H1 (cell line): ENCODE measurements at regions not wholly inside any gene's neighbourhood (a gene's known extent, or its start where the extent isn't known, plus 50 kb on each side); places are given as distances from the start of the nearest gene placed in this dataset.

Experiments used
- CTCF ChIA-PET: fragments of 300-600 bp; sonication (Branson Sonifier 250); formaldehyde crosslinking; loops from one replicate; lab custom pipeline; 2021; ENCODE audit not compliant: partially characterized antibody; lab: Charles Lee
- POLR2A ChIA-PET: fragments of 300-600 bp; sonication (Branson Sonifier 250); formaldehyde crosslinking; loops from one replicate; lab custom pipeline; 2021; ENCODE audit warnings: inconsistent platforms; ENCODE audit not compliant: partially characterized antibody; lab: Charles Lee
- DNase-seq, 2 experiments: peaks; one replicate each; pipeline versions ENCODE4 v3.0.0 to v3.0.0-alpha.2; 2010 to 2022; ENCODE audit warnings: low spot score in 2 of 2, low read depth in 1 of 2, mixed read lengths in 1 of 2
- FAIRE-seq: peaks from 2 replicates; lab custom pipeline; 2011; peaks lifted over from hg19 to GRCh38; lab: Jason Lieb, UNC
- H2AFZ ChIP-seq: 2 replicates; pipeline ENCODE4 v1.8.1; 2012; ENCODE audit warnings: low read length, inconsistent platforms
- H2AK5ac ChIP-seq: 2 replicates; pipeline ENCODE4 v1.6.1; 2013; ENCODE audit warnings: low read depth, low read length
- H2BK120ac ChIP-seq: replicated peaks from 2 replicates; pipeline ENCODE3; 2013; ENCODE audit warnings: low read depth, low read length, inconsistent platforms
- H2BK12ac ChIP-seq: 2 replicates; pipeline ENCODE4 v1.6.1; 2013; ENCODE audit warnings: low read depth, low read length
- H2BK15ac ChIP-seq: 2 replicates; pipeline ENCODE4 v1.6.1; 2013; ENCODE audit warnings: low read length
- H2BK20ac ChIP-seq: 2 replicates; pipeline ENCODE4 v1.6.1; 2013; ENCODE audit warnings: low read length
- H2BK5ac ChIP-seq: 2 replicates; pipeline ENCODE4 v1.6.1; 2013; ENCODE audit warnings: low read depth, low read length
- H3K14ac ChIP-seq: 2 replicates; pipeline ENCODE4 v1.6.1; 2013; ENCODE audit warnings: inconsistent platforms; ENCODE audit not compliant: insufficient read length
- H3K18ac ChIP-seq: 2 replicates; pipeline ENCODE4 v1.6.1; 2013; ENCODE audit warnings: low read length; ENCODE audit errors: extremely low read depth
- H3K23ac ChIP-seq: 2 replicates; pipeline ENCODE4 v1.6.1; 2013; ENCODE audit warnings: inconsistent platforms; ENCODE audit not compliant: insufficient read length
- H3K23me2 ChIP-seq: 2 replicates; pipeline ENCODE4 v1.6.1; 2013; ENCODE audit warnings: low read depth, low read length
- H3K27ac ChIP-seq: 2 replicates; pipeline ENCODE4 v1.6.1; 2011; ENCODE audit warnings: low read depth, low read length, inconsistent platforms
- H3K27me3 ChIP-seq, 4 experiments: replicated peaks in 1 of 4; 1 replicate in 1 of 4; 2 replicates in 3 of 4; pipeline versions ENCODE4 v1.6.1 to v1.8.1; 2011 to 2013; ENCODE audit warnings: low read length in 3 of 4, mild to moderate bottlenecking in 3 of 4, inconsistent platforms in 2 of 4, mixed read lengths in 2 of 4, moderate library complexity in 1 of 4; ENCODE audit not compliant: control insufficient read depth in 3 of 4, insufficient read depth in 3 of 4; ENCODE audit errors: extremely low read depth in 1 of 4
- H3K36me3 ChIP-seq, 4 experiments: 2 replicates each; pipeline versions ENCODE4 v1.6.1 to v1.8.1; 2011 to 2013; ENCODE audit warnings: mild to moderate bottlenecking in 4 of 4, low read length in 3 of 4, moderate library complexity in 2 of 4, control low read depth in 1 of 4, inconsistent platforms in 1 of 4; ENCODE audit not compliant: insufficient read depth in 4 of 4, control insufficient read depth in 2 of 4
- H3K4ac ChIP-seq: replicated peaks from 2 replicates; pipeline ENCODE3; 2013; ENCODE audit warnings: low read length, low read depth, mixed read lengths, inconsistent platforms; ENCODE audit not compliant: insufficient read length
- H3K4me1 ChIP-seq, 4 experiments: replicated peaks in 1 of 4; 1 replicate in 1 of 4; 2 replicates in 3 of 4; pipeline versions ENCODE4 v1.6.1 to v1.8.1; 2011 to 2013; ENCODE audit warnings: low read length in 3 of 4, inconsistent platforms in 2 of 4, mixed read lengths in 1 of 4; ENCODE audit not compliant: insufficient read depth in 4 of 4, control insufficient read depth in 3 of 4
- H3K4me2 ChIP-seq, 2 experiments: 2 replicates each; pipeline versions ENCODE4 v1.6.1 to v1.8.1; 2011 to 2013; ENCODE audit warnings: low read depth in 2 of 2, low read length in 2 of 2, control low read depth in 1 of 2, inconsistent platforms in 1 of 2, mild to moderate bottlenecking in 1 of 2; ENCODE audit not compliant: insufficient read depth in 1 of 2
- H3K4me3 ChIP-seq, 4 experiments: fragments of 200-600, 300-600 bp in 1 of 4; sonication (generic), shearing (Covaris generic), sonication (Bioruptor Twin) in 1 of 4; 2 replicates each; pipeline versions ENCODE4 v1.5.1 to v1.8.1; 2011 to 2016; ENCODE audit warnings: low read length in 4 of 4, low read depth in 3 of 4, control low read depth in 2 of 4, inconsistent platforms in 2 of 4, mild to moderate bottlenecking in 2 of 4, mixed read lengths in 1 of 4, moderate library complexity in 1 of 4; ENCODE audit not compliant: insufficient read depth in 2 of 4; ENCODE audit errors: extremely low read depth in 1 of 4
- H3K56ac ChIP-seq: replicated peaks from 2 replicates; pipeline ENCODE3; 2013; ENCODE audit warnings: low read depth, mild to moderate bottlenecking, mixed read lengths, low read length, inconsistent platforms; ENCODE audit not compliant: insufficient read length
- H3K79me1 ChIP-seq: 2 replicates; pipeline ENCODE4 v1.6.1; 2013; ENCODE audit warnings: low read depth, low read length, control low read depth
- H3K79me2 ChIP-seq, 2 experiments: 2 replicates each; pipeline versions ENCODE4 v1.6.1 to v1.8.1; 2012 to 2013; ENCODE audit warnings: low read length in 2 of 2, mild to moderate bottlenecking in 2 of 2, inconsistent platforms in 1 of 2; ENCODE audit not compliant: insufficient read depth in 2 of 2, control insufficient read depth in 1 of 2
- H3K9ac ChIP-seq, 4 experiments: replicated peaks in 1 of 4; 1 replicate in 1 of 4; 2 replicates in 3 of 4; pipeline versions ENCODE4 v1.6.1 to v1.8.1; 2011 to 2013; ENCODE audit warnings: low read depth in 3 of 4, low read length in 3 of 4, control low read depth in 2 of 4, mild to moderate bottlenecking in 2 of 4, moderate library complexity in 2 of 4, inconsistent platforms in 1 of 4; ENCODE audit errors: extremely low read depth in 1 of 4
- H3K9me3 ChIP-seq, 2 experiments: 2 replicates each; pipeline versions ENCODE4 v1.6.1 to v1.8.1; 2012 to 2013; ENCODE audit warnings: mild to moderate bottlenecking in 2 of 2, moderate library complexity in 2 of 2, control low read depth in 1 of 2, inconsistent platforms in 1 of 2, low read depth in 1 of 2, low read length in 1 of 2, mixed read lengths in 1 of 2; ENCODE audit not compliant: insufficient read depth in 2 of 2
- H4K20me1 ChIP-seq, 2 experiments: replicated peaks in 1 of 2; 2 replicates each; pipeline versions ENCODE3 to v1.8.1; 2011 to 2013; ENCODE audit warnings: inconsistent platforms in 2 of 2, low read length in 2 of 2, mild to moderate bottlenecking in 1 of 2; ENCODE audit not compliant: insufficient read depth in 2 of 2, control insufficient read depth in 1 of 2
- H4K5ac ChIP-seq: 2 replicates; pipeline ENCODE4 v1.6.1; 2013; ENCODE audit warnings: low read length, low read depth, mixed read lengths, inconsistent platforms; ENCODE audit not compliant: insufficient read length
- H4K8ac ChIP-seq: 2 replicates; pipeline ENCODE4 v1.8.0; 2013; ENCODE audit warnings: mild to moderate bottlenecking, moderate library complexity, low read length, inconsistent platforms; ENCODE audit not compliant: insufficient read depth; ENCODE audit errors: extremely low read depth
- H4K91ac ChIP-seq: replicated peaks from 2 replicates; pipeline ENCODE3; 2013; ENCODE audit warnings: low read length, mixed read lengths, inconsistent platforms; ENCODE audit not compliant: insufficient read length
- BACH1 ChIP-seq: IDR thresholded peaks from 2 replicates; pipeline ENCODE4 v1.6.1; 2012; ENCODE audit warnings: low read length, improper control_type of control experiment
- BCL11A ChIP-seq, 2 experiments: IDR thresholded peaks; one replicate each; pipeline ENCODE4 v1.6.1; 2011; ENCODE audit warnings: low read depth in 2 of 2, low read length in 2 of 2, mild to moderate bottlenecking in 2 of 2
- BRCA1 ChIP-seq: IDR thresholded peaks from 2 replicates; pipeline ENCODE4 v1.6.1; 2012; ENCODE audit warnings: low read depth, low read length, improper control_type of control experiment
- CHD2 ChIP-seq: IDR thresholded peaks from 2 replicates; pipeline ENCODE4 v1.6.1; 2012; ENCODE audit warnings: low read length, improper control_type of control experiment
- CTBP2 ChIP-seq: IDR thresholded peaks from 2 replicates; pipeline ENCODE4 v1.7.0; 2011; ENCODE audit warnings: borderline replicate concordance, mild to moderate bottlenecking, moderate library complexity, mixed read lengths, low read length; ENCODE audit not compliant: insufficient read depth, insufficient read length
- EGR1 ChIP-seq: IDR thresholded peaks from 2 replicates; pipeline ENCODE4 v1.6.1; 2011; ENCODE audit warnings: low read depth, low read length, borderline replicate concordance
- EZH2 ChIP-seq: fragments of 200-600 bp; sonication (generic); IDR thresholded peaks from 2 replicates; pipeline ENCODE4 v1.7.1; 2012; ENCODE audit warnings: low read depth, mild to moderate bottlenecking, moderate library complexity, low read length, inconsistent platforms; ENCODE audit not compliant: severe bottlenecking
- KDM1A ChIP-seq: fragments of 200-600, 300-600 bp; sonication (generic); IDR thresholded peaks from 2 replicates; pipeline ENCODE4 v1.7.1; 2016; ENCODE audit warnings: mild to moderate bottlenecking, low read length, borderline replicate concordance
- NRF1 ChIP-seq: IDR thresholded peaks from 2 replicates; pipeline ENCODE4 v1.6.1; 2011; ENCODE audit warnings: mild to moderate bottlenecking, low read depth, low read length, improper control_type of control experiment
- POLR2A ChIP-seq, 2 experiments: IDR thresholded peaks; 1 replicate in 1 of 2; 2 replicates in 1 of 2; pipeline ENCODE4 v1.6.1; 2011; ENCODE audit warnings: low read depth in 2 of 2, low read length in 2 of 2, mild to moderate bottlenecking in 2 of 2; ENCODE audit errors: control extremely low read depth in 1 of 2
- SIX5 ChIP-seq: IDR thresholded peaks from 2 replicates; pipeline ENCODE4 v1.6.1; 2011; ENCODE audit warnings: mild to moderate bottlenecking, low read depth, low read length
- SP2 ChIP-seq: IDR thresholded peaks from 2 replicates; pipeline ENCODE4 v1.6.1; 2012; ENCODE audit warnings: mild to moderate bottlenecking, low read length, inconsistent platforms
- TCF12 ChIP-seq: IDR thresholded peaks from 2 replicates; pipeline ENCODE4 v1.6.1; 2011; ENCODE audit warnings: low read depth, mild to moderate bottlenecking, low read length
- ZNF274 ChIP-seq: IDR thresholded peaks from 2 replicates; pipeline ENCODE4 v1.7.0; 2012; ENCODE audit warnings: low read length, borderline replicate concordance; ENCODE audit errors: extremely low read depth
- WGBS, 2 experiments: shearing (Covaris generic) in 1 of 2; methylation state at CpG; one replicate each; pipeline versions ENCODE4 v1.1.6 to v1.1.7; 2013 to 2015; ENCODE audit warnings: low lambda C conversion rate in 2 of 2, mixed read lengths in 2 of 2, inconsistent platforms in 1 of 2, low coverage in 1 of 2, missing lambda C conversion rate in 1 of 2; ENCODE audit not compliant: insufficient replicate concordance in 2 of 2, insufficient coverage in 1 of 2, insufficient read length in 1 of 2; ENCODE audit errors: extremely low coverage in 1 of 2, missing lambda C conversion rate in 1 of 2; 5-methylcytosine and 5-hydroxymethylcytosine counted together
- TF ChIP-seq, protein P1 (sequence below): IDR thresholded peaks from 2 replicates; pipeline ENCODE4 v1.6.1; 2012; ENCODE audit warnings: low read length, inconsistent platforms

DNA sequence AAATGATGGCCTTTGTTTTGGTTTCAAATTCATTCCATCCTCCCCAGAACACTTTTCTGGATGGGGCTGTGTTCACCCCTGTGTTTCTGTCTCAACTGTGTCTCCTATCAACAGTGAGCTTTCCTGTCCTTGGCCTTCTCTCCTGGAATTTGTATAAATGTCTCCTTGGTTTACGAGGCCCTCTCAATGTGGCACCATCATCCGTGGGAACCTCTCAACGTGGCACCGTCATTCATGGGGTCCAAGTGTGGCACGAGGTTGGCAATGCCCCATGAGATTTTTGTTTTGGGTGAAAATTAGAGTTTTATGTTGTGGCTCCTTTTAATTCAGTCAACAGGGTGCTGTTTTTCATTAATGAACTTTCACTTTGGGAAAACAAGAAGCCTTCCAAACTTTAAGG is 280.7 kb upstream of the SALL3 start:
- Histone ChIP-seq H3K23ac (no peak overlapping the region), H3K56ac (no peak overlapping the region), H3K36me3 (no peaks in the 10 kb centered on the region), H2BK120ac (no peak overlapping the region), H4K20me1 (peaks cover 0 to 3% of the 10 kb centered on the region in 2 experiments), H4K91ac (no peak overlapping the region), H2BK20ac (no peak overlapping the region), H2AK5ac (no peak overlapping the region), H3K9ac (no peak overlapping the region), H2BK5ac (no peak overlapping the region), H2AFZ (no peak overlapping the region), H3K4ac (no peak overlapping the region), H3K4me2 (no peak overlapping the region), H3K27me3 (no peaks in the 10 kb centered on the region; a peak in 1 of 7 replicates), H3K23me2 (peaks cover 4% of the 10 kb centered on the region; the same call in 1 of the 2 replicates), H3K18ac (no peak overlapping the region), H2BK15ac (no peak overlapping the region), H3K4me1 (peaks cover 0 to 12% (median 5%) of the 10 kb centered on the region in 4 experiments; a peak in 6 of 7 replicates), H3K79me1 (no peaks in the 10 kb centered on the region), H4K8ac (no peak overlapping the region), H2BK12ac (no peak overlapping the region), H4K5ac (no peak overlapping the region), H3K4me3 (no peak overlapping the region), H3K27ac (no peak overlapping the region), H3K9me3 (no peaks in the 10 kb centered on the region; a peak in 1 of 4 replicates), H3K14ac (no peak overlapping the region), H3K79me2 (no peaks in the 10 kb centered on the region)
- 90% methylated on average over 5 of the region's 5 CpGs; no CpG with 5 or more reads in 1 of the 2 experiments for WGBS, 2 experiments
- ChIA-PET POLR2A (no interaction called here), CTCF (no interaction called here)
- DNase-seq (no peak), FAIRE-seq (no peak)
- TF ChIP-seq KDM1A (no peak), SIX5 (no peak), NRF1 (no peak), TCF12 (no peak), POLR2A (IDR thresholded peaks at IDR 0.05; ENCODE audit: control extremely low read depth in 1 of 2, low read depth in 2 of 2, low read length in 2 of 2) (no peak), BCL11A (IDR thresholded peaks at IDR 0.05; ENCODE audit: low read depth in 2 of 2, low read length in 2 of 2) (no peak), BACH1 (no peak), CHD2 (no peak), ZNF274 (no peak), EGR1 (no peak), BRCA1 (no peak), SP2 (no peak), CTBP2 (no peak), EZH2 (no peak)
- TF ChIP-seq, protein P1, sequence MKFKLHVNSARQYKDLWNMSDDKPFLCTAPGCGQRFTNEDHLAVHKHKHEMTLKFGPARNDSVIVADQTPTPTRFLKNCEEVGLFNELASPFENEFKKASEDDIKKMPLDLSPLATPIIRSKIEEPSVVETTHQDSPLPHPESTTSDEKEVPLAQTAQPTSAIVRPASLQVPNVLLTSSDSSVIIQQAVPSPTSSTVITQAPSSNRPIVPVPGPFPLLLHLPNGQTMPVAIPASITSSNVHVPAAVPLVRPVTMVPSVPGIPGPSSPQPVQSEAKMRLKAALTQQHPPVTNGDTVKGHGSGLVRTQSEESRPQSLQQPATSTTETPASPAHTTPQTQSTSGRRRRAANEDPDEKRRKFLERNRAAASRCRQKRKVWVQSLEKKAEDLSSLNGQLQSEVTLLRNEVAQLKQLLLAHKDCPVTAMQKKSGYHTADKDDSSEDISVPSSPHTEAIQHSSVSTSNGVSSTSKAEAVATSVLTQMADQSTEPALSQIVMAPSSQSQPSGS = no peak
